Sigmoid colon (tissue), 6 donors: ENCODE measurements at regions not wholly inside any gene's neighbourhood (a gene's known extent, or its start where the extent isn't known, plus 50 kb on each side); places are given as distances from the start of the nearest gene placed in this dataset.

ENCODE experiments used
- DNase-seq: peaks from one replicate; pipeline ENCODE4 v3.0.0-alpha.2; 2019
- H3K27ac ChIP-seq, 4 donors: fragments of 200-600 bp; sonication (generic); one replicate each; pipeline ENCODE4 v1.5.1; 2016 to 2019; ENCODE audit warnings: mild to moderate bottlenecking in 1 of 4
- H3K27me3 ChIP-seq, 3 donors: fragments of 200-600 bp; sonication (generic); one replicate each; pipeline ENCODE4 v1.5.1; 2019; ENCODE audit warnings: mild to moderate bottlenecking in 1 of 3
- H3K36me3 ChIP-seq, 4 donors: fragments of 200-600 bp; sonication (generic); one replicate each; pipeline ENCODE4 v1.5.1; 2016 to 2019
- H3K4me1 ChIP-seq, 4 donors: fragments of 200-600 bp; sonication (generic); one replicate each; pipeline ENCODE4 v1.5.1; 2017 to 2019
- H3K4me3 ChIP-seq, 4 donors: fragments of 200-600 bp; sonication (generic); one replicate each; pipeline ENCODE4 v1.5.1; 2017 to 2019; ENCODE audit warnings: mild to moderate bottlenecking in 2 of 4, moderate library complexity in 1 of 4
- H3K9me3 ChIP-seq, 4 donors: fragments of 200-600 bp in 3 of 4; sonication (generic) in 3 of 4; one replicate each; pipeline versions ENCODE4 v1.5.1 to v1.6.1; 2013 to 2019
- EP300 ChIP-seq, 4 donors: sonication (generic); formaldehyde crosslinking; IDR thresholded peaks; one replicate each; pipeline ENCODE4 v1.6.1; 2017; ENCODE audit warnings: antibody characterized with exemption in 4 of 4
- POLR2A ChIP-seq, 2 donors: fragments of 450-650 bp; IDR thresholded peaks; one replicate each; pipeline ENCODE4 v1.6.1; 2016; ENCODE audit warnings: antibody characterized with exemption in 2 of 2, mild to moderate bottlenecking in 2 of 2, moderate library complexity in 2 of 2
- POLR2AphosphoS5 ChIP-seq, 4 donors: sonication (generic); formaldehyde crosslinking; IDR thresholded peaks; one replicate each; pipeline ENCODE4 v1.6.1; 2017; ENCODE audit warnings: antibody characterized with exemption in 4 of 4
- WGBS, 2 donors: extraction: QIAGEN DNeasy Blood & Tissue Kit; methylation state at CpG; one replicate each; pipeline ENCODE4 v1.1.7; 2013; 5-methylcytosine and 5-hydroxymethylcytosine counted together
- intact Hi-C: fragments of 100-400 bp; cut with DNase I; formaldehyde crosslinking; loops from one replicate; pipeline ENCODE4 v1.15.1; 2023
- TF ChIP-seq, protein P1 (sequence below), 4 experiments: fragments of 450-650 bp in 3 of 4; fragments of 200-600 bp in 1 of 4; IDR thresholded peaks; one replicate each; pipeline ENCODE4 v1.5.1; 2016 to 2019; ENCODE audit warnings: antibody characterized with exemption in 4 of 4, mild to moderate bottlenecking in 3 of 4, moderate library complexity in 2 of 4
- donor health status: healthy with polysubstance abuse.
- donor health status: healthy.

GRCh38 chr6:9942131-9942530 lies 472.7 kb downstream of the TFAP2A start:
- H3K4me3 ChIP-seq: no peak overlapping the region
- no peaks in the 10 kb centered on the region for H3K27me3 ChIP-seq
- no peak overlapping the region for H3K27ac ChIP-seq
- peaks cover 0 to 4% (median 0%) of the 10 kb centered on the region in 4 donors for H3K9me3 ChIP-seq
- WGBS, 2 donors: 94% methylated on average over 26 of the region's 26 CpGs
- intact Hi-C loops: no loop called here
- DNase-seq: no peak
- TF ChIP-seq POLR2A (IDR thresholded peaks at IDR 0.05) (no peak), EP300 (IDR thresholded peaks at IDR 0.05) (no peak), POLR2AphosphoS5 (IDR thresholded peaks at IDR 0.05) (no peak)
- TF ChIP-seq, protein P1, sequence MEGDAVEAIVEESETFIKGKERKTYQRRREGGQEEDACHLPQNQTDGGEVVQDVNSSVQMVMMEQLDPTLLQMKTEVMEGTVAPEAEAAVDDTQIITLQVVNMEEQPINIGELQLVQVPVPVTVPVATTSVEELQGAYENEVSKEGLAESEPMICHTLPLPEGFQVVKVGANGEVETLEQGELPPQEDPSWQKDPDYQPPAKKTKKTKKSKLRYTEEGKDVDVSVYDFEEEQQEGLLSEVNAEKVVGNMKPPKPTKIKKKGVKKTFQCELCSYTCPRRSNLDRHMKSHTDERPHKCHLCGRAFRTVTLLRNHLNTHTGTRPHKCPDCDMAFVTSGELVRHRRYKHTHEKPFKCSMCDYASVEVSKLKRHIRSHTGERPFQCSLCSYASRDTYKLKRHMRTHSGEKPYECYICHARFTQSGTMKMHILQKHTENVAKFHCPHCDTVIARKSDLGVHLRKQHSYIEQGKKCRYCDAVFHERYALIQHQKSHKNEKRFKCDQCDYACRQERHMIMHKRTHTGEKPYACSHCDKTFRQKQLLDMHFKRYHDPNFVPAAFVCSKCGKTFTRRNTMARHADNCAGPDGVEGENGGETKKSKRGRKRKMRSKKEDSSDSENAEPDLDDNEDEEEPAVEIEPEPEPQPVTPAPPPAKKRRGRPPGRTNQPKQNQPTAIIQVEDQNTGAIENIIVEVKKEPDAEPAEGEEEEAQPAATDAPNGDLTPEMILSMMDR (IDR thresholded peaks at IDR 0.05): no peak
- no peaks in the 10 kb centered on the region for H3K4me1 ChIP-seq
- H3K36me3 ChIP-seq: no peaks in the 10 kb centered on the region

GRCh38 chr6:9938801-9939200 lies 476.1 kb downstream of the TFAP2A start:
- Histone ChIP-seq H3K9me3 (peaks cover 0 to 4% (median 0%) of the 10 kb centered on the region in 4 donors), H3K27me3 (no peaks in the 10 kb centered on the region), H3K4me3 (no peak overlapping the region), H3K4me1 (no peaks in the 10 kb centered on the region), H3K36me3 (no peaks in the 10 kb centered on the region), H3K27ac (no peak overlapping the region)
- TF ChIP-seq, protein P1 (IDR thresholded peaks at IDR 0.05): no peak
- no peak for TF ChIP-seq POLR2AphosphoS5 (IDR thresholded peaks at IDR 0.05)
- TF ChIP-seq EP300 (IDR thresholded peaks at IDR 0.05): no peak
- TF ChIP-seq POLR2A (IDR thresholded peaks at IDR 0.05): no peak
- 78 to 80% methylated on average over 7 of the region's 7 CpGs for WGBS, 2 donors
- intact Hi-C loops: no loop called here
- no peak for DNase-seq

DNA sequence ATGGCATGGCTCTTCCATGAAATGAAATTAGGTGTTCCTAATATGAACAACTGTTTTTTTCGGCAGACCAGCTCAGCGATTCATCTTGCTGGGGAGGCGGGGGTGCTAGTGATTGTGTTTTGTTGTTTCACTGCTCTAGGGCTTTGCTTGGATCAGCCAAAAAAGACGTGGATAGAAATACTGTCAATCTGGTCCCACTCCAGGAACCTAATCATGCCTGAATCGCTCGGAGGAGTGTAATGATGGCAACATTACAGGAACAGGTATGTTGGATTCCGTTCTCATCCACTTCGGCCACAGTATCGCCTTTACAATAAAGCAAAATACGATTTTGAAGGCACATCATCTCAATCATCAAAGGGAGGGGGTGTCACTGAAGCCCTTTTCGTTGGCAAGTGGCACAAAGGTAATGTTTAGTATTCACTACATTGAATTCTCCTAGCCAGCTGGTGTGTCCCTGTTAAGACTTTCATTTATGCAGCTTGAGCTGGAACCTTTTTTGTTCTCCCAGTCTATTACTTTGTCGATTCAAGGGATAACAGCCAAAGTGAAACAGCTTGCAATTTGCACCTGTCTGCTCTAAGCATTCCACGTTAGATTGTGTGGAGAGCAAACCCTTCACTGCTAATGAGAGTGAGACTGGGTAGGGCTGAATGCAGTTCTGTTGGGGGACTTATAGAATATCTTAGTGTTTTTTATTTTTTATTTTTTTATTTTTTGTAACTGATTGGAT lies 477.7 kb downstream of the TFAP2A start:
- 71 to 83% methylated on average over 13 of the region's 13 CpGs for WGBS, 2 donors
- Histone ChIP-seq H3K27me3 (no peaks in the 10 kb centered on the region), H3K36me3 (no peaks in the 10 kb centered on the region), H3K4me3 (no peak overlapping the region), H3K4me1 (no peaks in the 10 kb centered on the region), H3K9me3 (peaks cover 0 to 4% (median 0%) of the 10 kb centered on the region in 4 donors), H3K27ac (no peak overlapping the region)
- no peak for DNase-seq
- no peak for TF ChIP-seq POLR2A (IDR thresholded peaks at IDR 0.05)
- TF ChIP-seq EP300 (IDR thresholded peaks at IDR 0.05): no peak
- TF ChIP-seq POLR2AphosphoS5 (IDR thresholded peaks at IDR 0.05): no peak
- TF ChIP-seq, protein P1 (IDR thresholded peaks at IDR 0.05): no peak
- intact Hi-C loops: no loop called here

- no peak overlapping the region for H3K4me3 ChIP-seq
- H3K4me1 ChIP-seq: no peaks in the 10 kb centered on the region
- intact Hi-C loops: no loop called here
- no peak for DNase-seq
- H3K36me3 ChIP-seq: no peaks in the 10 kb centered on the region
- no peak overlapping the region for H3K27ac ChIP-seq
- no peaks in the 10 kb centered on the region for H3K27me3 ChIP-seq
- no peak for TF ChIP-seq EP300 (IDR thresholded peaks at IDR 0.05)
- TF ChIP-seq, protein P1 (IDR thresholded peaks at IDR 0.05): no peak
- TF ChIP-seq POLR2A (IDR thresholded peaks at IDR 0.05): no peak
- no peak for TF ChIP-seq POLR2AphosphoS5 (IDR thresholded peaks at IDR 0.05)
- peaks cover 0 to 4% (median 0%) of the 10 kb centered on the region in 4 donors for H3K9me3 ChIP-seq
- 74 to 81% methylated on average over 7 of the region's 7 CpGs for WGBS, 2 donors
Measured at GRCh38 chr6:9936551-9936950, 478.3 kb downstream of the TFAP2A start.

DNA sequence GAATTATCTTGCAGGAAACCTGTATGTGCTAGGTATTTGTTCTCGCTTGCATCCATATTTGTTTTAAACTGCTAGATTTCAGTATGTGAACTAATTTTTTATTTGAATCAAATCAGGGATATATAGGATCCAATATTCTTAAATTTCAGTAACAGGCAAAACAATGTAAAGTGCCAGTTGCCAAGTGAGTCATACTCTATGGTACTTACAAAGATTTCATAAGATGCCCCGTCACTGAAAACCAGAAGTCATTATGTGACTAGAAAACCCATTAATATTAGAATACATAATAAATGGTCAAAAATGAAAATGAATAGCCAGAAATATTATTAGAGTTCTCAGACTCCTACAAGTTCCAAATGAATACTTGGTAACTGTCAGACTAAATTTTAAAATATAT lies 481.2 kb downstream of the TFAP2A start:
- Histone ChIP-seq H3K27ac (no peak overlapping the region), H3K9me3 (peaks cover 0 to 4% (median 0%) of the 10 kb centered on the region in 4 donors), H3K4me3 (no peak overlapping the region), H3K36me3 (no peaks in the 10 kb centered on the region), H3K27me3 (no peaks in the 10 kb centered on the region), H3K4me1 (no peaks in the 10 kb centered on the region)
- DNase-seq: no peak
- intact Hi-C loops: no loop called here
- WGBS, 2 donors: 88 to 89% methylated on average over 2 of the region's 2 CpGs
- no peak for TF ChIP-seq POLR2AphosphoS5 (IDR thresholded peaks at IDR 0.05)
- TF ChIP-seq, protein P1 (IDR thresholded peaks at IDR 0.05): no peak
- TF ChIP-seq EP300 (IDR thresholded peaks at IDR 0.05): no peak
- TF ChIP-seq POLR2A (IDR thresholded peaks at IDR 0.05): no peak
